Mucosa of stomach (tissue), 1 donor: ENCODE measurements at regions not wholly inside any gene's neighbourhood (a gene's known extent, or its start where the extent isn't known, plus 50 kb on each side); places are given as distances from the start of the nearest gene placed in this dataset.

Experiments used
- H3K27me3 ChIP-seq: one replicate; pipeline ENCODE4 v1.7.0; 2013; ENCODE audit warnings: mild to moderate bottlenecking, low read length; ENCODE audit not compliant: control insufficient read depth, insufficient read depth
- H3K36me3 ChIP-seq: one replicate; pipeline ENCODE4 v1.7.0; 2013; ENCODE audit warnings: low read length; ENCODE audit not compliant: control insufficient read depth, insufficient read depth
- H3K4me1 ChIP-seq: one replicate; pipeline ENCODE4 v1.7.0; 2013; ENCODE audit warnings: mild to moderate bottlenecking, low read length; ENCODE audit not compliant: control insufficient read depth, insufficient read depth
- H3K4me3 ChIP-seq: one replicate; pipeline ENCODE4 v1.7.0; 2013; ENCODE audit warnings: low read length
- H3K9ac ChIP-seq: one replicate; pipeline ENCODE4 v1.7.0; 2013; ENCODE audit warnings: mild to moderate bottlenecking, low read length, moderate library complexity
- H3K9me3 ChIP-seq: one replicate; pipeline ENCODE4 v1.7.0; 2013; ENCODE audit warnings: mild to moderate bottlenecking, low read length, moderate library complexity; ENCODE audit not compliant: control insufficient read depth
- donor health status: Pancreatic carcinoma.

DNA sequence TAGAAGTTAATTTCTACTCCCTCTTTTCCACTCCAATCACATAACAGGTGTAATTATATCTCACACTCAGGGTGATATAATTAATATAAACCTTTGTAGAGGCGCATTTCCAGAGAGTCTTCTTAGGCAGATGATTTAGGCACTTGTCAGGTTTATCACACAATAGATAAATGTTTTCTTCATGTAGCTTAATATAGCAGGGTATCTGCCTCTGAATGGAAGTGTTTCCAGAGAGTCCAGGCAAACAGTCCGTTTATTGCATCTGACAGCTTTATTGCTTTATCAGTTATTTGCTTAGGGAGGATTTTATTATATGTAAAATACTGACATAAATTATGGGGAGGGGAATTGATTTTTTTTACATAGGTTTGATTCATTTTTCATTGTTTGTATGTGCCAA, 766.3 kb downstream of the SLC4A3 start:
- Histone ChIP-seq H3K4me1 (no peaks in the 10 kb centered on the region), H3K36me3 (no peaks in the 10 kb centered on the region), H3K9me3 (no peaks in the 10 kb centered on the region), H3K9ac (no peak overlapping the region), H3K27me3 (no peaks in the 10 kb centered on the region), H3K4me3 (no peak overlapping the region)

DNA sequence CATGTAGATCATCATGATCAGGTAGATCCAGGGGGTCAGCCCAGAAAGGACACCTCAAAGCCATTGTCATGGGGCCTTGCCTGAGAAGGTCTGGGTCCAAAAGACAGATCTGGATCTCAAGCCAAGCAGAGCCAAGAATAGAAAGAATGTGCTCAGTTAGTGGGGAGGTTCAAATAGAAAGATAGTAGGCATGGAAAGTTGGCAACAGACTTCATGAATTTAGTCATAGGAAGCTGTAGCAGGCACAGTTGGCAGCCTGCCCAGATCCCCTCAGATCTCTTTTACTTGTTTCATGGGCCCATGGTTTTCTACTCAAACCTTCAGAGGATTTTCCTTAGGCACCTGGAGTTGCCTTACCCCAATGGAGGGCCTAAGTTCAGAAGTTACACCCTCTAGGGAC, 767.0 kb downstream of the SLC4A3 start:
- Histone ChIP-seq H3K4me1 (no peaks in the 10 kb centered on the region), H3K36me3 (no peaks in the 10 kb centered on the region), H3K9ac (no peak overlapping the region), H3K4me3 (no peak overlapping the region), H3K27me3 (no peaks in the 10 kb centered on the region), H3K9me3 (no peaks in the 10 kb centered on the region)

DNA sequence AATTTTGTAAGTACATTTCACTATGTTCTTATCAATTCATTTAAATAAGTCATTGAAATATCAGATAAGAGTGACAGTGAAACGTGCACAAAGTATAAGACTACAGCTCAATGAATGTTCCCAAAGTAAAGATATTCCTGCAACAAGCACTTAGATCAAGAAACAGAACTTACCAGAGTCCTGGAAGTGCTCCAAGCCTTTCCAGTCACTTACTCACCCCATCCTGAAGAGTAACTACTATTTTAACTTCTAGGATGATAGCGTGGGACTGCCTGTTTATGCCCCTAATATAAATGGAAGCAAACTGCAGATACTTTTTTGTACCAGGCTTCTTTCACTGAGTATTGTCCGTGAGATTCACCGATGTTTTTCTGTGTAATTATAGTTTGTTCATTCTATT, 768.9 kb downstream of the SLC4A3 start:
- no peaks in the 10 kb centered on the region for H3K4me1 ChIP-seq
- H3K4me3 ChIP-seq: no peak overlapping the region
- no peak overlapping the region for H3K9ac ChIP-seq
- H3K36me3 ChIP-seq: no peaks in the 10 kb centered on the region
- no peaks in the 10 kb centered on the region for H3K27me3 ChIP-seq
- no peaks in the 10 kb centered on the region for H3K9me3 ChIP-seq

DNA sequence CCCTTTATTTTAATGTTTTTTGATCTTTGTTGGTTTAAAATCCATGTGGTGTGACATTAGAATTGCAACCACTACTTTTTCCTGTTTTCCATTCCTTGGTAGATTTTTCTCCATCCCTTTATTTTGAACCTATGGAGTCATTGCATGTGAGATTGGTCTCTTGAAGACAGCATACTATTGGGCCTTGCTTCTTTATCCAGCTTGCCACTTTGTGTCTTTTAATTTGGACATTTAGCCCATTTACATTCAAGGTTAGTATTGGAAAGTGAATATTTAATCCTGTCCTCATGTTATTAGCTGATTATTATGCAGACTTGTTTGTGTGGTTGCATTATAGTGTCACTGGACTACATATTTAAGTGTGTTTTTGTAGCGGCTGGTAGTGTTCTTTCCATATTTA, 782.9 kb downstream of the SLC4A3 start:
- H3K36me3 ChIP-seq: no peaks in the 10 kb centered on the region
- H3K9ac ChIP-seq: no peak overlapping the region
- H3K27me3 ChIP-seq: no peaks in the 10 kb centered on the region
- no peak overlapping the region for H3K4me3 ChIP-seq
- H3K9me3 ChIP-seq: no peaks in the 10 kb centered on the region
- H3K4me1 ChIP-seq: no peaks in the 10 kb centered on the region

DNA sequence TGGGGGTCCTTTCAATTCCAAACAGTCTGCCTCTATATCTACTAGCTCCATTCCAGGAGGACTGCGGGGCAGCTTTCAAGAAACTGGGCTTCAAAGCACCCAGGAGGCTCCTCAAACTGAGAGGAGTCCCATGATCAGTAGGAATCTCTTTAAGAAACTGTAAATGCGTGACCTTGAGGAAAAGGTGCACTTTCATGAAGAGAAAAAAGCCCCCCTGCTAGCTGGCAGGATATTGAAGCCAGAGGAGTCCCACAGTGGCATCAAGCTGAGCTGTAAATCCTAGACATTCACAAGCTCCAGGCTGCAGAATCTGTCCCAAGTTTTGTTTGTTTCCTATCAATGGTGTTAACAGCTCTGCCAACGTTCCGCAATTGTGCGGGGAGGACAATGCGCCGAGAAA, 790.1 kb downstream of the SLC4A3 start:
- Histone ChIP-seq H3K4me1 (no peaks in the 10 kb centered on the region), H3K9ac (no peak overlapping the region), H3K9me3 (no peaks in the 10 kb centered on the region), H3K36me3 (no peaks in the 10 kb centered on the region), H3K27me3 (no peaks in the 10 kb centered on the region), H3K4me3 (no peak overlapping the region)

DNA sequence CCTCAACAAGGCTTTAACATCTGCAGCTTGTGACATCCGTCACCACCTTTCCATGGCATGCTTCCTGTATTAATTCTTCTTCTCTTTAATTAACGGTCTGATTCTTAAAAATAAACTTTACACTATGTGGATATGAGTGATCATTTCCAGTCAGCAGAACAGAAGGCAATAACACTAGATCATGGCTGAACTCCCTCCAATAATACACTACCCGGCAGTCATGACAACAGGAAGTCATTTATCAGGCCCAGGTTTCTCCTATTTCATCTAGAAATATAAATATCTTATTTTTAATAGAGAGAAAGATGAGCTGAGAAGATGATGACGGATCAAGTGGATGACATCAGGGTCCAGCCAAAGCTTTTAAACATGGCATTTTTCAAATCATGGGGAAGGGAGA, 792.2 kb downstream of the SLC4A3 start:
- no peak overlapping the region for H3K4me3 ChIP-seq
- H3K9me3 ChIP-seq: no peaks in the 10 kb centered on the region
- H3K36me3 ChIP-seq: no peaks in the 10 kb centered on the region
- H3K9ac ChIP-seq: no peak overlapping the region
- no peaks in the 10 kb centered on the region for H3K27me3 ChIP-seq
- no peaks in the 10 kb centered on the region for H3K4me1 ChIP-seq

DNA sequence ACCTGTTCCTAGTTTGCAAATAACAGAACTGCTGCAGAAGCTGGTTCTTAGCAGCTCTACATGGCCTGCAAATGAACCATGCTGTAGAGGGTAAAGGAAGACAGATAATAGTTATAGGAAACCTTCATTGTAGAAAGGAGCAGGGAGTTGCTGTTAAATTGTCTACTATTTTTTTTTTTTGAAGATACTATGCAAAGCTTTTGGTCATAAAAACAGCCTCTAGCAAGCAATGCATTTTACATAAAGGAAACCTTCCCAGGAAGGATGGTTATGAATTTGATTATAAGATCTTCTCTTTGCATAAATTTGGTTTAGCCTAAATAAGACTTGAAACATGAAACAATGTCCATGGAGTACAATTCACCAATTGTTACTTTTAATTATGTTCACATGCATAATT, 793.4 kb downstream of the SLC4A3 start:
- H3K36me3 ChIP-seq: no peaks in the 10 kb centered on the region
- H3K27me3 ChIP-seq: no peaks in the 10 kb centered on the region
- no peaks in the 10 kb centered on the region for H3K9me3 ChIP-seq
- H3K9ac ChIP-seq: no peak overlapping the region
- H3K4me1 ChIP-seq: no peaks in the 10 kb centered on the region
- no peak overlapping the region for H3K4me3 ChIP-seq

DNA sequence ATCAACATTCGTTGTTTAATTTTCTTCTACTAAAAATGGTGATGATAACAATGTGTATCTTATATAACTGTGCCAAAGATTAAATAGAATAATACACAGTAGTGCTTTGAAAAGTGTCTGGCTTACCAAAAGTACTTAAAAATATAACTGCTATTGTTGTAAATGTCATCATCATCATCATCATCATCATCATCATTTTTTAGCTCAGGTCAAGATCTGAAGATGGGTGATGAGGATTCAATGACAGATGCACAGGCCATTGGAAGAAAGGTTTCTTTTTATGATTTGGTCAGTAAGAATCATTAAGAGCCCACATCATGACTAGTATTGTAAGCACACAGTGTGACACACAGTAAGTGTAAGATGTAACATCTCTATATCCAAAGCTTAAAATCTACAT, 795.2 kb downstream of the SLC4A3 start:
- no peak overlapping the region for H3K9ac ChIP-seq
- no peak overlapping the region for H3K4me3 ChIP-seq
- H3K36me3 ChIP-seq: no peaks in the 10 kb centered on the region
- no peaks in the 10 kb centered on the region for H3K9me3 ChIP-seq
- no peaks in the 10 kb centered on the region for H3K4me1 ChIP-seq
- no peaks in the 10 kb centered on the region for H3K27me3 ChIP-seq

DNA sequence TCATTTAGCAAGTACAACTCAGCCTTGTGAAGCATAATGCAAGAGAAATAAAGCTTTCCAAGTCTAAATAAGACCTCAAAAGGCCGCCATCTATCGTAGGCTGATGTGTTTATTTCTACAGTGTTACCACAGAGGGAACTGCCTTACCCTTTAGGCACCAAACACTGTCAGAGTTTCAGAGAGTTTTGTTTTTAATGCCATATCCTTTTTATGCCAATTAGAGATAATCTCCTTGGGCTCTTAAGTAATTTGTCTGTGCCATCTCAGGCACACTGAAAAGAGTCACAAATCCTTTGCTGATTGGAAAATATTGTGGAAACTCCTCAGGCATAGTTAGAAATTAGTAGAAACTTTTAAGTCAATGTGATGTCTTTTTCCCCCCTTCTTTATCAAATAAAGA, 797.1 kb downstream of the SLC4A3 start:
- Histone ChIP-seq H3K4me1 (no peaks in the 10 kb centered on the region), H3K27me3 (no peaks in the 10 kb centered on the region)

DNA sequence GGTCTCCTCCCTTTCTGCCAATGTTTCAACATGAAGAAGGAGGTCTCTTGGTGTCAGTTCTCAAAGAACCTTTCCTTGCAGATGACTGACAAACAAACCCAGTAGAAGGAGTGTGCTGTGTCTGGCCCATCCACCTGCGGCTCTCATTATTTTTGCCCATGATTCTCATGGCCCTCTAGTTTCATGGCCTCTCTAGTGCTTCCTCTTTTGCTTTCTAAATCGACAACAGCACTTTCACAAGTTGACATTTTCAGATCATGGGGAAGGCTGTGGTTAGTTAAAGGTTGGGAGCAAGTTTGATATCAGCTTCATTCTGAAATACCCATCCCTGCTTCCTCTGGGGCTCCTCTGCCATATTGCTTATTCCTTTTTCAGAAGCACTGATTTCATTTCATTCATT, 805.2 kb downstream of the SLC4A3 start:
- H3K36me3 ChIP-seq: no peaks in the 10 kb centered on the region
- no peaks in the 10 kb centered on the region for H3K9me3 ChIP-seq
- no peak overlapping the region for H3K4me3 ChIP-seq
- no peaks in the 10 kb centered on the region for H3K27me3 ChIP-seq
- H3K4me1 ChIP-seq: no peaks in the 10 kb centered on the region
- H3K9ac ChIP-seq: no peak overlapping the region

More for the DNA sequence above, 797.1 kb downstream of the SLC4A3 start:
- no peak overlapping the region for H3K9ac ChIP-seq
- no peaks in the 10 kb centered on the region for H3K9me3 ChIP-seq
- H3K4me3 ChIP-seq: no peak overlapping the region
- H3K36me3 ChIP-seq: no peaks in the 10 kb centered on the region

DNA sequence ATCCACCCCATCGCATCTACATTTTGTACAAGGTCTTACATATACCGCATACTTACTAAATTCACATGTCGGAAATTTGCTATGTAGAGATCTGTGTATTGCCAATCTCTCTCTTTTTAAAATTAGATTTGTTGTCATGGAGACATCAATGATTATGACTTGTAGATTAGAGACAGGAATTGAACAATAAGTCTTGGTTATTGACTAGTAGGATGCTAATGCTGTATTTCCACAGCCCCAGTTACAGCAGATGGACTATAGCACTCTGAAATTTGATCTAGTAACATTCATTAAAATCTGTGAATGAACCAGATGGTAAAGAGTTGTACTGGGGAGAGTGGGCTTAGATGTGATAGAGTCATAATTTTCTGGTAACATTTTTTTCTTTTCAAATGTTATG, 805.7 kb downstream of the SLC4A3 start:
- no peak overlapping the region for H3K9ac ChIP-seq

DNA sequence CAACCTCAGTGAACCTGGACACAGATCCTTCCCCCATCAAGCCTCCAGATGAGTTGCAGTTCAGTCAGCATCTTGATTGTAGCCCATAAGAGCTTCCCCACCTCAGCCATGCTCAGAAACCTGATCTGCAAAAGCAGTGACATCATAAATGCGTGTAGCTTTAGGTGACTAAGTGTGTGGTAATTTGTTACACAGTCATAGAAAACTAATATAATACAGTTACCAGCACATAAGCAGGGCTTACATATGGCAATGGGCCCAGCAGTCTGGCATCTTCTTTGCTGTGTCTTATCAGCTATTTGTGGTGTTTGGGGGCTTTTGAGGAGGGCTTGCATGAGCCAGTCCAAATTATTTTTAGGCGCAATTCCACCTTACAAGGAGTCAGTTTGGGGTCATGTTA, 807.0 kb downstream of the SLC4A3 start:
- no peaks in the 10 kb centered on the region for H3K4me1 ChIP-seq
- no peak overlapping the region for H3K4me3 ChIP-seq
- no peak overlapping the region for H3K9ac ChIP-seq
- H3K27me3 ChIP-seq: no peaks in the 10 kb centered on the region
- no peaks in the 10 kb centered on the region for H3K36me3 ChIP-seq
- no peaks in the 10 kb centered on the region for H3K9me3 ChIP-seq

More for the DNA sequence above, 805.7 kb downstream of the SLC4A3 start:
- H3K36me3 ChIP-seq: no peaks in the 10 kb centered on the region
- H3K27me3 ChIP-seq: no peaks in the 10 kb centered on the region
- no peaks in the 10 kb centered on the region for H3K4me1 ChIP-seq
- H3K9me3 ChIP-seq: no peaks in the 10 kb centered on the region
- H3K4me3 ChIP-seq: no peak overlapping the region

DNA sequence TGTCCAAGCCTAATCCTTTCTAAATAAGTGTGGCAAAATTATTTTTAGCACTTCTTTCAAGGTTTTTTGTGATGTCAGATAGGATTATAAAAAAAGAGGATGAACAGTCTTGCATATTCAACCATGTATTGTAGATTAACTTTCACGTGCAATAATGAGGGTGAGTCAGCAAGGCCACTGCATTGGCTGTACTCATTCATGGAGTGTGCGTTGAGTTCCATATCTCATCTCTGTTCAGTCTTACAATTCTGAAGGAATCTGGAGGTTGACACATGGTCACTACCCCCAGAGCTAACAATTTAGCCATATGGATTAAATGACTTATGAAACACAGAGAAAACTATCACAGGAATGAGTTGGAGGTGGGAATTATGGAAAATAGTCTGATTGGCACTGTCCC, 810.5 kb downstream of the SLC4A3 start:
- Histone ChIP-seq H3K4me1 (no peaks in the 10 kb centered on the region), H3K9ac (no peak overlapping the region), H3K36me3 (no peaks in the 10 kb centered on the region), H3K9me3 (no peaks in the 10 kb centered on the region), H3K27me3 (no peaks in the 10 kb centered on the region), H3K4me3 (no peak overlapping the region)
